GM21786 (cell line): ENCODE measurements at regions not wholly inside any gene's neighbourhood (a gene's known extent, or its start where the extent isn't known, plus 50 kb on each side); places are given as distances from the start of the nearest gene placed in this dataset.

ENCODE experiments used
- ATAC-seq: cut with Tn5 transposase; IDR thresholded peaks from one replicate; pipeline ENCODE4 v1.9.1; 2021; ENCODE audit not compliant: unreplicated experiment

DNA sequence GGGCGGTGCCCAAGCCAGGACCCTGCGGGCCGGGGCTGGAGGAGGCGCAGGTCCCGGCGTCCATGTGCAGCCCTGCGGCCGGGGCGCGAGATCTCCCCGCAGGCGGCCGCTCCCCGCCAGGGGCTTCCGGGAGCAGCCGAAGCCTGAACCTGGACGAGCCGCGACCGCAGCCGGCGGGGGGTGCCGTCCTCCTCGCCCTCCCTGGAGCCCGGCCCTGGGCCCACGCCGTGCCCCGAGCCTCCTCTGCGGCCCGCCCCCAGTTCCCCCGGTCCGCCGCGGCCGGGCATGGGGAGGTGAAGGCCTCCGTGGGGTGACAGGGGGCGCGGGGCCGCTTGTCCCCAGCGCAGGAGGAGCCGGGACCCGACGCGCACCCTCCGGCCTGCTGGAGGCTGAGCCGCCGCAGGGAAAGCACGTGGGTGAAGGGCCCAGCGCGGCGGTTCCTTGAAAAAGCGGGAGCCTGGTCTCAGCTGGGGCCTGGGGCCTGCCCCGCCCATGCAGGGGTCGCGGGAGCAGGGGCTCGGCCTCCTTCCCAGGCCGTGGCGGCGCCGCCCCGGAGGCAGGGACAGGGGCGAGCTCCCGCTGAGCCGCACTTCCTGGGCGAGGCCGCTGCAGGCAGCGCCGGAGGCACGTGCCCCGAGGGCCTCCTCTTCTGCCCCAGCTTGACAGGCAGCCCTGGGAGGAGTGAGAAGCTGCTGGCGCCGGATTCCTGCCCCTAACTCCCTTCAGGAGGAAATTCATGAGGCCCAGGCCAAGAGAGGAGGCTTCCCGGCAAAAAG is 55.6 kb upstream of the PPP2R5C start:
- no peak for ATAC-seq

DNA sequence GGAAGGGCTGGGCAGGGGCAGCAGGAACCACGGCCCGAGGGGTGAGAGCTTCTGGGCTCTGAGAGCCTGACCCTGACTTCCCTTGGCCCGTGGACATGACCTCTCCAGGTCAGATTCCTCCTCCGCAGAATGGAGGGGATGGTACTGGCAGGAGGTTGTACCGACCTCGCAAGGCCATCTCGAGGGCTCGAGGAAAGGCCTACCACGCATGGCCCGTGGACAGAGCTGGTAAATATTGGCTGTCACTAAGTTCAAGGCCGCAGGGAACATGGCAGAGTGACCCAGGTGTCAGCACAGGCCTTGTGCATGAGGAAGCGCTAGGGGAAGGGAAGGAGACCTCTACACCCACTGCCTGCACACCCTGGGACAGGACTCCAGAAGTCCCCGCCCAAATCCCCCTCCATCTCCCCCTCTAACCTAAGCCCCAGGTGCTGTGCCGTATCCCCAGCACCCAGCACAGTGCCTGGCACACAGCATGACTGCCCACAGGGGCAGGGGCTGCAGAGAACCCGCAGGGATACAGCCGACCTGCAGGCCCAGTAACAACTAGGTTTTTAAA is 54.9 kb upstream of the PPP2R5C start:
- ATAC-seq = no peak

GRCh38 chr14:101707068-101707842 is 54.3 kb upstream of the PPP2R5C start:
- no peak for ATAC-seq

DNA sequence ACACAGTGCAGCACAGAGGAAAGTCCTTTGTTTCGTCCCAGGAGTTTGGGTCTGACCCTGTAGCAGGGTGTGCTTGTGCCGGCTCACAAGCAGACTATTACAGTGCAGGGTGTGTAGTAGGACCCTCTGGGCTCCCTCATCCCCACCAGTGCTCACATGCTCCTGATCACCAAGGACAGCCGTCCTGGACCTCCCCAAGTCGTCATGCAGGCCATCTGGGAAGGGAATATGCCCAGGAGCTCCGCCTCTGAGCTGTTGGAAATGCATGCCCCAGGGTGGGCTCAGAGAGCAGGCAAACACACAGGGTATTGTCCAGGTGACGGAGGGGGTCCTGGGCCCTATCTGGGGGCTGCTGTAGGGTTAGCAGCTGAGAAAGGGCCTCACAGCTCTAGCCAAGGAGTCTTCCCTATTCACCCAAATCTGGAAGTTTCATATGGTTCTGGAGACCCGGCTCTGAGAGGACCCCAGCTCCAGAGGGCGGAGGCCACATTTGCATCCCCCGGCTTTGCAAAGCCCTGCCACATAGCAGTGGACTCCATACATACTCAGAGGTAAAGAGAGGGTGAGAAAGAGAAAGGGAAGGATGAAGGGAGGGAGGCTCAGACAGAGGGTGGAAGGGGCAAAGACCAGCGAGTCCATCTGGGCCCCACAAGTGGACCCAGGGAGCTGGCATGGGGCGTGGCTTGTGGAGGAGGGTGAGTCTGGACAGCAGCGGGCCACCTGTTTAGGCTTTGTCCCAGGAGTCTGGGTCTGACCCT is 53.5 kb upstream of the PPP2R5C start:
- no peak for ATAC-seq

DNA sequence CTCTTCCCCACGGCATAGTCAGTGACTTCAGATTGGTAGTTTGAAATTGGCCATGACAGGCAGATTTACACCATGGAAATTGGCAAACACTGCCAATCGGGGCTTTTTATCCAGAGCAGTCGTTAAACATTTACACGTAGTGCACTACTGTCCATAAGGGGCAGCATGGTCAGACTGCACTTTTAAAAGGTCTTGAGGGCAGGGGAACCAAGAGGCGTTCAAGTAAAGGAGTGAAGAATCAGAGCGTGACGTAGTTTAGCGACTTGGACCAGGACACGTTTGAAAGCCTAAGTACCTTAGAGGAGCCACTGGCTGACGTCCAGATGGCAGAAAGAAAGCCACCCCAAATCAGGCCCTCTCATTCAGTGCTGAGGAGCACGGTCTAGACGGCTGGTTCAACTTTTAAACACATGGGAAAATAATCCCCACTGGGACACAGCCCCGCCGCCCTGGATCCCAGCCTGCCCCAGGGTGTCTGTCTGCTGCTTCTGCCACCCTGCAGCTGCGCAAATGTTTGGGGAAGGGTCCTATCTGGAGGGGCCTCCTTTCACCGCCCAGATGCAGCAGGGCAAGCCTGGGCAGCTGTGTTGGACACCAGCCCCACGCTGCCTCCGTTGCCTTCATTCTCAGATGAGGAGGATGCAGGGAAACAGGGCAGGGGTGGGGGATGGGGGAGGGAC is 52.5 kb upstream of the PPP2R5C start:
- no peak for ATAC-seq

DNA sequence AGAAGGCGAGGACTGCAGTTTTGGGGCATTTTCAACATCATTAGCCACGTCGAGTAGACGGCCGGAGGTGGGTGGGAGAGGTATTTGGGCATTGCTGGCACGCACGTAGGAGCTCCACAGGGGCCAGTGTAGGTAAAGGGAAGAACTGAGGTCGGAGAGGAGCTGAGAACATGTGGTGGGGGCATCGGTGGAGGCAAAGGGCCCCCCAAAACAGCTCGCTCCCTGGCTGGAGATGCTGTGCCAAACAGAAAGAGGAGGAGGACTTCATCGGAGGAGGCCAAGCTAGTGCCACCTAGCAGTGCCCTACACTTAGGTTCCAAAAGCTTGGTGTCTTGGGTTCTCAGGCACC is 52.0 kb upstream of the PPP2R5C start:
- ATAC-seq = no peak

DNA sequence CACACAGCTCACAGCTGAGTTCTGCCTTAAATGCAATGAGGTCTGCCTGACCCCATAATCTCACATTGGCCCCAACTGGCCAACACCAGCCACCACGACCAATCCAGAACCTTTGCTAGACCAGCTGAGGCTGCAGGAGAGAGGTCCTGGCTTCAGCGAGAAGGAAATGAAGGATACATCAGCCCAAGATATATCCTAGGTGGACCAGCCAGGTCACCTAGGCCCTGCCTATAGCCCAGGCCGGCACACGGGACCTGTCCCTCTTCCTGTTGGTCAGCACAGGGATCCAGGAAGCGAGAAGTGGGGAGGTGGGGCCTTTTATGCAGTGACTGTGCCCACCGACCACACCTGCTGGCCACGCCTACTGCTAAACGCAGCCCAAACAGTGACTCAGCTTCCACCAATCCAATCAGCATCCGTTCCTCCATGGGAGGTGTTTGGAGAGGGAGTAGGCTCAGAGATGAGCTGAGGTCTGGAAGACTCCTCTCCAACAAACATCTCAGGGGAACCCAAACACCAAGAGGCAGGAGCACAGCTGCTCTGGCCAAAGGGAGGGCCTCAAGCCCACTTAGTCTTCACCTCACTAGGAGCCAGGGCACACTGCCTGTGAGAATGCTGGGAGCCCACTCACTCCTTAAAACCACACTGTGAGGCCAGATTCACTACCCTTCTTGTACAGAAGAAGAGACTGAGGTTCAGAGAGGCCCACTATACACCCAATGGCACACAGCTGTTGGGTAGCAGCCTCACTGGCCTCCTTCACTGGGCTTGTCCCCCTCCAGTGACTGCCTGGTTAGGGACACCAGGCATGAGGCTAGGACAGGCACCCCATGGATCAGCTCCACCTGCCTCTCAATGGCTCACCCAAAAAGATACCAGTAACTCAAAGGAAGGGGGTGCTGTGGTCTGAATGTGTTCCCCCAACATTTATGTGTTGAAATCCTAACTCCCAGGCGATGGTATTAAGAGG is 51.3 kb upstream of the PPP2R5C start:
- no peak for ATAC-seq

DNA sequence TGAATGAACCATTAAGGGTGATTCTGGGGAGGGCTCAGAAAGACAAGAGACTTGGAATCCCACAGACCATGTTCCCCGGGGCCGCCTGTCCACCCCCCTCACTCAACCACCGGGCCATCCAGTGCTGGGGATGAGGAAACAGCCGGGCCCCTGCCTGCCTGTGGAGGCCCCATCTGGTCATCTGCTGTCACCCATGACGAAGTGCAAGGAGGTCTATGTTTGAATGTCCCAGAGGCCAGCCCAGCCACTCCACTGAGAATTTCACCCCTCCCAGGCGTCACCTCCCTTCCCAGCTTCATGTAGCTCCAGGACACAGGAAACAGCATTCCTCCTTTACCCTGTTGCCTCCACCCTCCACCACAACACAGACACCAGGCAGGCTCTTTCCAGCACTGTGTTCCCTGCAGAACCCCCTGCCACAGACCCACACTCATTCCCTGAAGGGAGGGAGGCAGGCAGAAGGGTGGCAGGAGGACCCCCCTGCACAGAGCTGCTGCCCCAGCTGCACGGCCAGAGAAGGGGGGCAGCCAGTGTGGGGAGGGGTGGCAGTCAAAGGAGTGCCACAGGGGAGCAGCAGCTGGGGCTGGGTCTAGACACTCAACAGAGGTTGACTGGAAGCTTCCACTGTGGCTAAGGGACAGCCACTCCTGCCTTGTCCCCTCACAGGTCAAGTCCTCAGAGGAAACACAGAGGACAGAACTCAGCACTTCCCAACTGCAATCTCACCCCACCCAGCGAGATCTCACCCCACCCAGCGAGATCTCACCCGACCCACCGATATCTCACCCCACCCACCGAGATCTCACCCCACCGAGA is 50.3 kb upstream of the PPP2R5C start:
- ATAC-seq = no peak
